WTC11 (cell line): ENCODE measurements at regions not wholly inside any gene's neighbourhood (a gene's known extent, or its start where the extent isn't known, plus 50 kb on each side); places are given as distances from the start of the nearest gene placed in this dataset.

Experiments used
- ATF1 ChIP-seq: sonication (generic); formaldehyde crosslinking; IDR thresholded peaks from 2 replicates; pipeline ENCODE4 v1.8.1; 2023; ENCODE audit warnings: mild to moderate bottlenecking, moderate library complexity, missing genetic modification reagents
- CREB1 ChIP-seq: sonication (generic); formaldehyde crosslinking; IDR thresholded peaks from 2 replicates; pipeline ENCODE4 v1.8.0; 2023; ENCODE audit warnings: mild to moderate bottlenecking, missing genetic modification reagents
- ELF4 ChIP-seq: sonication (generic); formaldehyde crosslinking; IDR thresholded peaks from 2 replicates; pipeline ENCODE4 v1.8.1; 2022; ENCODE audit warnings: low read depth, mild to moderate bottlenecking, moderate library complexity, missing genetic modification reagents
- ESRRA ChIP-seq: sonication (generic); formaldehyde crosslinking; IDR thresholded peaks from 2 replicates; pipeline ENCODE4 v1.8.1; 2022; ENCODE audit warnings: mild to moderate bottlenecking, missing genetic modification reagents, borderline replicate concordance
- FOXP1 ChIP-seq: sonication (generic); formaldehyde crosslinking; IDR thresholded peaks from 2 replicates; pipeline ENCODE4 v1.8.0; 2022; ENCODE audit warnings: missing genetic modification reagents, mild to moderate bottlenecking, moderate library complexity, borderline replicate concordance
- NFYB ChIP-seq: sonication (generic); formaldehyde crosslinking; conservative IDR thresholded peaks from 2 replicates; pipeline ENCODE4 v1.8.0; 2022; ENCODE audit warnings: low read depth, missing genetic modification reagents
- TF ChIP-seq, protein P1 (sequence below): sonication (generic); formaldehyde crosslinking; IDR thresholded peaks from 2 replicates; pipeline ENCODE4 v1.8.0; 2022; ENCODE audit warnings: mild to moderate bottlenecking, missing genetic modification reagents
- TF ChIP-seq, protein P2 (sequence below): fragments of 200-600 bp; IDR thresholded peaks from 2 replicates; pipeline ENCODE4 v1.8.0; 2022; ENCODE audit warnings: antibody characterized with exemption
- TF ChIP-seq, protein P3 (sequence below): sonication (generic); formaldehyde crosslinking; IDR thresholded peaks from 2 replicates; pipeline ENCODE4 v1.8.1; 2022; ENCODE audit warnings: low read depth, missing genetic modification reagents, borderline replicate concordance
- TF ChIP-seq, protein P4 (sequence below): sonication (generic); formaldehyde crosslinking; IDR thresholded peaks from 2 replicates; pipeline ENCODE4 v1.8.1; 2023; ENCODE audit warnings: mild to moderate bottlenecking, missing genetic modification reagents
- TF ChIP-seq, protein P5 (sequence below): sonication (generic); formaldehyde crosslinking; IDR thresholded peaks from 2 replicates; pipeline ENCODE4 v1.8.0; 2022; ENCODE audit warnings: mild to moderate bottlenecking, missing genetic modification reagents
- TF ChIP-seq, protein P6 (sequence below): sonication (generic); formaldehyde crosslinking; IDR thresholded peaks from 2 replicates; pipeline ENCODE4 v1.8.0; 2022; ENCODE audit warnings: mild to moderate bottlenecking, missing genetic modification reagents

DNA sequence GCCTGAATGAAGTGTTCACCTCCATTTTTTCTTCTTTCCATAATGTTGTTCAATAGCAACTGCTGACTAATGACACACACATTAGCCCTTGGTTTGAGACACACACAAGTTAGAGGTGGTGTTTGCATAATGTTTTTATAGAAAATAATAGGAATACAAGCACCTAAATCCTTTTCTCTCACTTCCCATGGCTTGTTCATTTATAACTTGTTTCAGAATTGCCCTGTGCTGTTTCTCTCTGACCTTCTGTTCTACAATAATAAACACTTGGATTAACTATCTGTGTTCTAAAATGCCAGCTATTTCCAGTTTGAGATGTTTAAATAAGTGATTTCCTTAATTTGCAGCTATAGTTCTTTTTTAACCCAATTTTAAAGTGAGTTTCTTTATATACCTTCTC lies 525.1 kb upstream of the ROBO2 start:
- TF ChIP-seq, protein P1, sequence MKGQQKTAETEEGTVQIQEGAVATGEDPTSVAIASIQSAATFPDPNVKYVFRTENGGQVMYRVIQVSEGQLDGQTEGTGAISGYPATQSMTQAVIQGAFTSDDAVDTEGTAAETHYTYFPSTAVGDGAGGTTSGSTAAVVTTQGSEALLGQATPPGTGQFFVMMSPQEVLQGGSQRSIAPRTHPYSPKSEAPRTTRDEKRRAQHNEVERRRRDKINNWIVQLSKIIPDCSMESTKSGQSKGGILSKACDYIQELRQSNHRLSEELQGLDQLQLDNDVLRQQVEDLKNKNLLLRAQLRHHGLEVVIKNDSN (CRISPR knock-in tag), result no peak
- TF ChIP-seq FOXP1 (CRISPR knock-in tag), result no peak
- no peak for TF ChIP-seq ELF4 (CRISPR knock-in tag)
- TF ChIP-seq, protein P2, sequence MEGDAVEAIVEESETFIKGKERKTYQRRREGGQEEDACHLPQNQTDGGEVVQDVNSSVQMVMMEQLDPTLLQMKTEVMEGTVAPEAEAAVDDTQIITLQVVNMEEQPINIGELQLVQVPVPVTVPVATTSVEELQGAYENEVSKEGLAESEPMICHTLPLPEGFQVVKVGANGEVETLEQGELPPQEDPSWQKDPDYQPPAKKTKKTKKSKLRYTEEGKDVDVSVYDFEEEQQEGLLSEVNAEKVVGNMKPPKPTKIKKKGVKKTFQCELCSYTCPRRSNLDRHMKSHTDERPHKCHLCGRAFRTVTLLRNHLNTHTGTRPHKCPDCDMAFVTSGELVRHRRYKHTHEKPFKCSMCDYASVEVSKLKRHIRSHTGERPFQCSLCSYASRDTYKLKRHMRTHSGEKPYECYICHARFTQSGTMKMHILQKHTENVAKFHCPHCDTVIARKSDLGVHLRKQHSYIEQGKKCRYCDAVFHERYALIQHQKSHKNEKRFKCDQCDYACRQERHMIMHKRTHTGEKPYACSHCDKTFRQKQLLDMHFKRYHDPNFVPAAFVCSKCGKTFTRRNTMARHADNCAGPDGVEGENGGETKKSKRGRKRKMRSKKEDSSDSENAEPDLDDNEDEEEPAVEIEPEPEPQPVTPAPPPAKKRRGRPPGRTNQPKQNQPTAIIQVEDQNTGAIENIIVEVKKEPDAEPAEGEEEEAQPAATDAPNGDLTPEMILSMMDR, result no peak
- no peak for TF ChIP-seq ESRRA (CRISPR knock-in tag)
- TF ChIP-seq CREB1 (CRISPR knock-in tag), result no peak
- TF ChIP-seq, protein P3, sequence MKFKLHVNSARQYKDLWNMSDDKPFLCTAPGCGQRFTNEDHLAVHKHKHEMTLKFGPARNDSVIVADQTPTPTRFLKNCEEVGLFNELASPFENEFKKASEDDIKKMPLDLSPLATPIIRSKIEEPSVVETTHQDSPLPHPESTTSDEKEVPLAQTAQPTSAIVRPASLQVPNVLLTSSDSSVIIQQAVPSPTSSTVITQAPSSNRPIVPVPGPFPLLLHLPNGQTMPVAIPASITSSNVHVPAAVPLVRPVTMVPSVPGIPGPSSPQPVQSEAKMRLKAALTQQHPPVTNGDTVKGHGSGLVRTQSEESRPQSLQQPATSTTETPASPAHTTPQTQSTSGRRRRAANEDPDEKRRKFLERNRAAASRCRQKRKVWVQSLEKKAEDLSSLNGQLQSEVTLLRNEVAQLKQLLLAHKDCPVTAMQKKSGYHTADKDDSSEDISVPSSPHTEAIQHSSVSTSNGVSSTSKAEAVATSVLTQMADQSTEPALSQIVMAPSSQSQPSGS, result no peak
- TF ChIP-seq ATF1 (CRISPR knock-in tag), result no peak
- TF ChIP-seq, protein P4, sequence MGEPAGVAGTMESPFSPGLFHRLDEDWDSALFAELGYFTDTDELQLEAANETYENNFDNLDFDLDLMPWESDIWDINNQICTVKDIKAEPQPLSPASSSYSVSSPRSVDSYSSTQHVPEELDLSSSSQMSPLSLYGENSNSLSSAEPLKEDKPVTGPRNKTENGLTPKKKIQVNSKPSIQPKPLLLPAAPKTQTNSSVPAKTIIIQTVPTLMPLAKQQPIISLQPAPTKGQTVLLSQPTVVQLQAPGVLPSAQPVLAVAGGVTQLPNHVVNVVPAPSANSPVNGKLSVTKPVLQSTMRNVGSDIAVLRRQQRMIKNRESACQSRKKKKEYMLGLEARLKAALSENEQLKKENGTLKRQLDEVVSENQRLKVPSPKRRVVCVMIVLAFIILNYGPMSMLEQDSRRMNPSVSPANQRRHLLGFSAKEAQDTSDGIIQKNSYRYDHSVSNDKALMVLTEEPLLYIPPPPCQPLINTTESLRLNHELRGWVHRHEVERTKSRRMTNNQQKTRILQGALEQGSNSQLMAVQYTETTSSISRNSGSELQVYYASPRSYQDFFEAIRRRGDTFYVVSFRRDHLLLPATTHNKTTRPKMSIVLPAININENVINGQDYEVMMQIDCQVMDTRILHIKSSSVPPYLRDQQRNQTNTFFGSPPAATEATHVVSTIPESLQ, result no peak
- TF ChIP-seq NFYB (CRISPR knock-in tag), result no peak
- TF ChIP-seq, protein P5, sequence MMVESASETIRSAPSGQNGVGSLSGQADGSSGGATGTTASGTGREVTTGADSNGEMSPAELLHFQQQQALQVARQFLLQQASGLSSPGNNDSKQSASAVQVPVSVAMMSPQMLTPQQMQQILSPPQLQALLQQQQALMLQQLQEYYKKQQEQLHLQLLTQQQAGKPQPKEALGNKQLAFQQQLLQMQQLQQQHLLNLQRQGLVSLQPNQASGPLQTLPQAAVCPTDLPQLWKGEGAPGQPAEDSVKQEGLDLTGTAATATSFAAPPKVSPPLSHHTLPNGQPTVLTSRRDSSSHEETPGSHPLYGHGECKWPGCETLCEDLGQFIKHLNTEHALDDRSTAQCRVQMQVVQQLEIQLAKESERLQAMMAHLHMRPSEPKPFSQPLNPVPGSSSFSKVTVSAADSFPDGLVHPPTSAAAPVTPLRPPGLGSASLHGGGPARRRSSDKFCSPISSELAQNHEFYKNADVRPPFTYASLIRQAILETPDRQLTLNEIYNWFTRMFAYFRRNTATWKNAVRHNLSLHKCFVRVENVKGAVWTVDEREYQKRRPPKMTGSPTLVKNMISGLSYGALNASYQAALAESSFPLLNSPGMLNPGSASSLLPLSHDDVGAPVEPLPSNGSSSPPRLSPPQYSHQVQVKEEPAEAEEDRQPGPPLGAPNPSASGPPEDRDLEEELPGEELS (CRISPR knock-in tag), result no peak
- TF ChIP-seq, protein P6, sequence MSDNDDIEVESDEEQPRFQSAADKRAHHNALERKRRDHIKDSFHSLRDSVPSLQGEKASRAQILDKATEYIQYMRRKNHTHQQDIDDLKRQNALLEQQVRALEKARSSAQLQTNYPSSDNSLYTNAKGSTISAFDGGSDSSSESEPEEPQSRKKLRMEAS (CRISPR knock-in tag), result no peak
